ENCODE measurements at regions not wholly inside any gene's neighbourhood (a gene's known extent, or its start where the extent isn't known, plus 50 kb on each side); places are given as distances from the start of the nearest gene placed in this dataset.

- H4K20me1 ChIP-seq (ENCODE audit: insufficient read depth), result no peaks in the 10 kb centered on the region
- H3K9me2 ChIP-seq (ENCODE audit: insufficient read depth, low read length), result no peaks in the 10 kb centered on the region
- H3K79me2 ChIP-seq (replicated peaks; ENCODE audit: insufficient read depth, low read length), result no peaks in the 10 kb centered on the region
- H3K4me2 ChIP-seq (ENCODE audit: low read length), result no peak overlapping the region
- TF ChIP-seq, protein P1, sequence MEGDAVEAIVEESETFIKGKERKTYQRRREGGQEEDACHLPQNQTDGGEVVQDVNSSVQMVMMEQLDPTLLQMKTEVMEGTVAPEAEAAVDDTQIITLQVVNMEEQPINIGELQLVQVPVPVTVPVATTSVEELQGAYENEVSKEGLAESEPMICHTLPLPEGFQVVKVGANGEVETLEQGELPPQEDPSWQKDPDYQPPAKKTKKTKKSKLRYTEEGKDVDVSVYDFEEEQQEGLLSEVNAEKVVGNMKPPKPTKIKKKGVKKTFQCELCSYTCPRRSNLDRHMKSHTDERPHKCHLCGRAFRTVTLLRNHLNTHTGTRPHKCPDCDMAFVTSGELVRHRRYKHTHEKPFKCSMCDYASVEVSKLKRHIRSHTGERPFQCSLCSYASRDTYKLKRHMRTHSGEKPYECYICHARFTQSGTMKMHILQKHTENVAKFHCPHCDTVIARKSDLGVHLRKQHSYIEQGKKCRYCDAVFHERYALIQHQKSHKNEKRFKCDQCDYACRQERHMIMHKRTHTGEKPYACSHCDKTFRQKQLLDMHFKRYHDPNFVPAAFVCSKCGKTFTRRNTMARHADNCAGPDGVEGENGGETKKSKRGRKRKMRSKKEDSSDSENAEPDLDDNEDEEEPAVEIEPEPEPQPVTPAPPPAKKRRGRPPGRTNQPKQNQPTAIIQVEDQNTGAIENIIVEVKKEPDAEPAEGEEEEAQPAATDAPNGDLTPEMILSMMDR (IDR thresholded peaks at IDR 0.05; ENCODE audit: poor library complexity, severe bottlenecking), result no peak
- TF ChIP-seq TAF1 (IDR thresholded peaks at IDR 0.05; ENCODE audit: low read depth), result no peak
- TF ChIP-seq EP300 (conservative IDR thresholded peaks at IDR 0.05; ENCODE audit: poor library complexity, severe bottlenecking), result no peak
- TF ChIP-seq EZH2 (IDR thresholded peaks at IDR 0.05; ENCODE audit: borderline replicate concordance, insufficient read depth, low read length, poor library complexity, severe bottlenecking), result no peak
- TF ChIP-seq MXI1 (conservative IDR thresholded peaks at IDR 0.05; ENCODE audit: poor library complexity, severe bottlenecking), result no peak
- no peak for TF ChIP-seq SMC3 (conservative IDR thresholded peaks at IDR 0.05; ENCODE audit: poor library complexity)
- TF ChIP-seq, protein P2, sequence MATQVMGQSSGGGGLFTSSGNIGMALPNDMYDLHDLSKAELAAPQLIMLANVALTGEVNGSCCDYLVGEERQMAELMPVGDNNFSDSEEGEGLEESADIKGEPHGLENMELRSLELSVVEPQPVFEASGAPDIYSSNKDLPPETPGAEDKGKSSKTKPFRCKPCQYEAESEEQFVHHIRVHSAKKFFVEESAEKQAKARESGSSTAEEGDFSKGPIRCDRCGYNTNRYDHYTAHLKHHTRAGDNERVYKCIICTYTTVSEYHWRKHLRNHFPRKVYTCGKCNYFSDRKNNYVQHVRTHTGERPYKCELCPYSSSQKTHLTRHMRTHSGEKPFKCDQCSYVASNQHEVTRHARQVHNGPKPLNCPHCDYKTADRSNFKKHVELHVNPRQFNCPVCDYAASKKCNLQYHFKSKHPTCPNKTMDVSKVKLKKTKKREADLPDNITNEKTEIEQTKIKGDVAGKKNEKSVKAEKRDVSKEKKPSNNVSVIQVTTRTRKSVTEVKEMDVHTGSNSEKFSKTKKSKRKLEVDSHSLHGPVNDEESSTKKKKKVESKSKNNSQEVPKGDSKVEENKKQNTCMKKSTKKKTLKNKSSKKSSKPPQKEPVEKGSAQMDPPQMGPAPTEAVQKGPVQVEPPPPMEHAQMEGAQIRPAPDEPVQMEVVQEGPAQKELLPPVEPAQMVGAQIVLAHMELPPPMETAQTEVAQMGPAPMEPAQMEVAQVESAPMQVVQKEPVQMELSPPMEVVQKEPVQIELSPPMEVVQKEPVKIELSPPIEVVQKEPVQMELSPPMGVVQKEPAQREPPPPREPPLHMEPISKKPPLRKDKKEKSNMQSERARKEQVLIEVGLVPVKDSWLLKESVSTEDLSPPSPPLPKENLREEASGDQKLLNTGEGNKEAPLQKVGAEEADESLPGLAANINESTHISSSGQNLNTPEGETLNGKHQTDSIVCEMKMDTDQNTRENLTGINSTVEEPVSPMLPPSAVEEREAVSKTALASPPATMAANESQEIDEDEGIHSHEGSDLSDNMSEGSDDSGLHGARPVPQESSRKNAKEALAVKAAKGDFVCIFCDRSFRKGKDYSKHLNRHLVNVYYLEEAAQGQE (IDR thresholded peaks at IDR 0.05; ENCODE audit: borderline replicate concordance), result no peak
- no peak for TF ChIP-seq POLR2AphosphoS5 (IDR thresholded peaks at IDR 0.05)
- TF ChIP-seq RAD21 (conservative IDR thresholded peaks at IDR 0.05), result no peak
- H2AFZ ChIP-seq (ENCODE audit: low read depth, low read length), result peak overlapping the region; percentile 29
- no peaks in the 10 kb centered on the region for H3K9me3 ChIP-seq (ENCODE audit: low read length)
- H3K36me3 ChIP-seq (ENCODE audit: insufficient read depth, low read length), result no peaks in the 10 kb centered on the region
- H3F3A ChIP-seq (ENCODE audit: insufficient read depth, low read length, poor library complexity, severe bottlenecking), result no peaks in the 10 kb centered on the region
- H3K27ac ChIP-seq (ENCODE audit: low read length), result no peak overlapping the region
- H3K9ac ChIP-seq (ENCODE audit: low read length), result no peak overlapping the region
- H3K27me3 ChIP-seq (ENCODE audit: insufficient read depth, low read depth, low read length), result no peaks in the 10 kb centered on the region
- no peak overlapping the region for H3K4me3 ChIP-seq (ENCODE audit: low read length)
Measured at GRCh38 chr12:128091101-128091720, 175.8 kb upstream of the TMEM132C start.

DNA sequence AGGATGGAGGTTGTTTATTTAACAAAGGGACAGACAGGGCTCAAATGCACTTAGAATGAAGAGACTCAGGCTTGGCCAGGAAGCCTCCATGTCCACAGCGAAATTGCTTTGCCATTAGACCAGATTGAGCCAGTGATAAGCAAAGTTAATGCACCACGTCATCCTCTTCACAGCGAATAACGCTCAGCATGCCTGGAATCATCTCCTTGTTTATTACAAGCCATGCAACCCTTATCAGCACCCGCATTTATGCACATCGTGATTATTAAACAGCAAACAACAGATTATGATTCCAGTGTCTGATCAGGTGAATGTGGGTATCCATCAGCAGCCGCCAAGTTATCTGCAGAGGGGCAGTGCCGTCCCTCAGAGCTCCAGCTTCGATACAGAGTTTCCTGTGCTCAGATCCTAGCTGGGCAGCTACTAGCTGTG, 175.0 kb upstream of the TMEM132C start:
- Histone ChIP-seq H3K4me2 (ENCODE audit: low read length) (no peak overlapping the region), H4K20me1 (ENCODE audit: insufficient read depth) (no peaks in the 10 kb centered on the region), H3K9ac (ENCODE audit: low read length) (no peak overlapping the region), H3K79me2 (replicated peaks; ENCODE audit: insufficient read depth, low read length) (no peaks in the 10 kb centered on the region), H3K27ac (ENCODE audit: low read length) (no peak overlapping the region), H2AFZ (ENCODE audit: low read depth, low read length) (no peak overlapping the region), H3K4me3 (ENCODE audit: low read length) (no peak overlapping the region), H3K27me3 (ENCODE audit: insufficient read depth, low read depth, low read length) (no peaks in the 10 kb centered on the region), H3K36me3 (ENCODE audit: insufficient read depth, low read length) (no peaks in the 10 kb centered on the region), H3F3A (ENCODE audit: insufficient read depth, low read length, poor library complexity, severe bottlenecking) (no peaks in the 10 kb centered on the region), H3K9me3 (ENCODE audit: low read length) (no peaks in the 10 kb centered on the region), H3K9me2 (ENCODE audit: insufficient read depth, low read length) (no peaks in the 10 kb centered on the region)
- no peak for TF ChIP-seq EZH2 (IDR thresholded peaks at IDR 0.05; ENCODE audit: borderline replicate concordance, insufficient read depth, low read length, poor library complexity, severe bottlenecking)
- TF ChIP-seq POLR2AphosphoS5 (IDR thresholded peaks at IDR 0.05), result no peak
- TF ChIP-seq, protein P2 (IDR thresholded peaks at IDR 0.05; ENCODE audit: borderline replicate concordance), result no peak
- TF ChIP-seq, protein P1 (IDR thresholded peaks at IDR 0.05; ENCODE audit: poor library complexity, severe bottlenecking), result no peak
- TF ChIP-seq RAD21 (conservative IDR thresholded peaks at IDR 0.05), result no peak
- no peak for TF ChIP-seq SMC3 (conservative IDR thresholded peaks at IDR 0.05; ENCODE audit: poor library complexity)
- no peak for TF ChIP-seq EP300 (conservative IDR thresholded peaks at IDR 0.05; ENCODE audit: poor library complexity, severe bottlenecking)
- no peak for TF ChIP-seq MXI1 (conservative IDR thresholded peaks at IDR 0.05; ENCODE audit: poor library complexity, severe bottlenecking)
- no peak for TF ChIP-seq TAF1 (IDR thresholded peaks at IDR 0.05; ENCODE audit: low read depth)
